Calu3 (cell line): ENCODE measurements at regions not wholly inside any gene's neighbourhood (a gene's known extent, or its start where the extent isn't known, plus 50 kb on each side); places are given as distances from the start of the nearest gene placed in this dataset.

Experiments
- BruUV-seq: library from RNA; stranded (reverse); fragments of 400-500 nt; replicated peaks from 2 replicates; lab custom pipeline; 2021; lab: Mats Ljungman, UMichigan
- CTCF ChIA-PET: fragments of 300-600 bp; sonication (Branson Sonifier 250); formaldehyde crosslinking; loops from one replicate; lab custom pipeline; 2022; ENCODE audit warnings: antibody characterized with exemption; lab: Charles Lee
- DNase-seq: peaks from one replicate; pipeline ENCODE4 v3.0.0; 2022
- H3K27ac Mint-ChIP-seq: one replicate; pipeline ENCODE4 v1.8.0; 2022; ENCODE audit warnings: mixed read lengths; ENCODE audit not compliant: unreplicated experiment
- H3K27me3 Mint-ChIP-seq: one replicate; pipeline ENCODE4 v1.8.0; 2022; ENCODE audit warnings: mixed read lengths; ENCODE audit not compliant: unreplicated experiment
- H3K36me3 Mint-ChIP-seq: one replicate; pipeline ENCODE4 v1.8.0; 2022; ENCODE audit warnings: mild to moderate bottlenecking, moderate library complexity, mixed read lengths; ENCODE audit not compliant: insufficient read depth, unreplicated experiment
- H3K4me1 Mint-ChIP-seq: one replicate; pipeline ENCODE4 v1.8.0; 2022; ENCODE audit warnings: mild to moderate bottlenecking, low read depth, mixed read lengths; ENCODE audit not compliant: unreplicated experiment
- H3K4me3 Mint-ChIP-seq: one replicate; pipeline ENCODE4 v1.8.0; 2022; ENCODE audit warnings: mild to moderate bottlenecking, low read depth, moderate library complexity, mixed read lengths; ENCODE audit not compliant: unreplicated experiment
- H3K9me3 Mint-ChIP-seq: one replicate; pipeline ENCODE4 v1.8.0; 2022; ENCODE audit warnings: low read depth, mixed read lengths; ENCODE audit not compliant: unreplicated experiment
- intact Hi-C: fragments of 100-400 bp; cut with micrococcal nuclease; formaldehyde crosslinking; loops from one replicate; pipeline ENCODE4 v1.10.0; 2022; ENCODE audit not compliant: unreplicated experiment
- TF ChIP-seq, protein P1 (sequence below): fragments of 200-600 bp; IDR thresholded peaks from one replicate; pipeline ENCODE4 v1.8.0; 2022; ENCODE audit warnings: antibody characterized with exemption; ENCODE audit not compliant: unreplicated experiment

- intact Hi-C loops: no loop called here
- CTCF ChIA-PET: no interaction called here
- H3K4me3 Mint-ChIP-seq: no peak overlapping the region
These were observed 102.7 kb upstream of the SPRY4 start for GRCh38 chr5:142427529-142427928.

DNA sequence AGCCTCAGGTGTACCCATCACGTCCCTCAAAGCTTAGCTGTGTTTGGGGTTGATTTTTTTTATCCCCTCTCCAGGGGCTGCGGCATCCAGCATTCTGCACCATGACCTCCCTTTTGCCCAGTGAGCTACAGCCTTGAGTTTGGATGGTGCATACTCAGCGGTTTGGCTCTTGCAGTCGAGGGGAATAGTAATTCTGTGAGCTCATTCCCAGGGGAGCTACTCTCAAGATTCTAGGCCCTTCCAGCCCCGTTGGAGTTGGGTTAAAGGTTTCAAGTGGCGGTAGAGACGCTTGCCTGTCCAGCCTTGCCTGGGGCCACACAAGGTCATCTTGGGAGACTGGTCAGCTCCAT, 102.2 kb upstream of the SPRY4 start:
- H3K36me3 Mint-ChIP-seq: no peaks in the 10 kb centered on the region
- intact Hi-C loops: no loop called here
- DNase-seq: no peak
- CTCF ChIA-PET: no interaction called here
- H3K27ac Mint-ChIP-seq: no peak overlapping the region
- peaks cover under 1% of the 10 kb centered on the region for H3K4me1 Mint-ChIP-seq
- no peak overlapping the region for H3K4me3 Mint-ChIP-seq
- H3K9me3 Mint-ChIP-seq: no peaks in the 10 kb centered on the region
- TF ChIP-seq, protein P1, sequence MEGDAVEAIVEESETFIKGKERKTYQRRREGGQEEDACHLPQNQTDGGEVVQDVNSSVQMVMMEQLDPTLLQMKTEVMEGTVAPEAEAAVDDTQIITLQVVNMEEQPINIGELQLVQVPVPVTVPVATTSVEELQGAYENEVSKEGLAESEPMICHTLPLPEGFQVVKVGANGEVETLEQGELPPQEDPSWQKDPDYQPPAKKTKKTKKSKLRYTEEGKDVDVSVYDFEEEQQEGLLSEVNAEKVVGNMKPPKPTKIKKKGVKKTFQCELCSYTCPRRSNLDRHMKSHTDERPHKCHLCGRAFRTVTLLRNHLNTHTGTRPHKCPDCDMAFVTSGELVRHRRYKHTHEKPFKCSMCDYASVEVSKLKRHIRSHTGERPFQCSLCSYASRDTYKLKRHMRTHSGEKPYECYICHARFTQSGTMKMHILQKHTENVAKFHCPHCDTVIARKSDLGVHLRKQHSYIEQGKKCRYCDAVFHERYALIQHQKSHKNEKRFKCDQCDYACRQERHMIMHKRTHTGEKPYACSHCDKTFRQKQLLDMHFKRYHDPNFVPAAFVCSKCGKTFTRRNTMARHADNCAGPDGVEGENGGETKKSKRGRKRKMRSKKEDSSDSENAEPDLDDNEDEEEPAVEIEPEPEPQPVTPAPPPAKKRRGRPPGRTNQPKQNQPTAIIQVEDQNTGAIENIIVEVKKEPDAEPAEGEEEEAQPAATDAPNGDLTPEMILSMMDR: no peak
- BruUV-seq: no TSS peak
- H3K27me3 Mint-ChIP-seq: no peaks in the 10 kb centered on the region

More at GRCh38 chr5:142427529-142427928, 102.7 kb upstream of the SPRY4 start:
- Mint-ChIP-seq H3K27ac (no peak overlapping the region), H3K27me3 (no peaks in the 10 kb centered on the region), H3K4me1 (peaks cover 6% of the 10 kb centered on the region), H3K9me3 (no peaks in the 10 kb centered on the region), H3K36me3 (no peaks in the 10 kb centered on the region)
- no peak for DNase-seq
- no TSS peak for BruUV-seq
- TF ChIP-seq, protein P1: no peak

DNA sequence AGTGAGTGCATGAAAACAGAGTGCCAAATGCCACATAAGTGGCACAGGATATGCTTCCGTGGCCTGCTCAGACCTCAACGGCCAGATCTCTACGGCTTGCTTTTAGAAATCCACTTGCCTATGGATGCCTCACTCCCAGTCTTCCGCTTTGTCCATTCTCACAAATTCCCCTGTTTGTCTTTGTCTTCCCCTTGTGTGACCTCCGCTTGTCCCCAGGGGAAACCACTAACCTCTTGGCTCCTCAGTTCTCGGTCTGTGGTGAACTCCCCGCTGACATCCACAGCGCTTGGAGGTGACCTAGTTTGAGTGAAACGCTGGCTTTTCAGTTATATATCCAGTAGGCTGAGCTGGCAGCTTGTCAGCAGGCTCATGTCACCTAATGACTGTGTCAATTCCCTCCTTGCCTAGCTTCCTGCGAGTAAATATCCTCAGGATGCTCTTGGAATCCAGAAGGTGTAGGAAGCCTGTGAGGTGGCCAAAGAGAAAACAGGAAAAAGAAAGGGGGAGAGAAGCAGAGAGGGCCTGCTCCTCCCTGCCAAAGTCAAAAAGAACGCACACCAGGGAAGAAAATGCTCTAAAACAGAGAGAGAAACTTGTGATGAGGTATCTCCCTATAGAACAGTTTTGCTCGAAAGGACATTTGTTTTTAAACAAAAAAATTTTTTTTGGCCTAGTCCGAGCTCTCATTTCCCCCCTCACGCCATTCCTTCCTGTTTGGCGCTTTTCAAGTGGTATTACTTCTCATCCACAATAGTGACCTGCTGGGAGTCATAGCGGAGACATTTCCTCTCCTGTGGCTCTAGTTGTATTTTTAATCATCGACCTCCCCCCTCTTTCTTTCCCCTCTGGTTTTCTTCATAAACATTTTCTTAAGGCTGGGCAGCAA, 101.6 kb upstream of the SPRY4 start:
- CTCF ChIA-PET: no interaction called here
- H3K36me3 Mint-ChIP-seq: no peaks in the 10 kb centered on the region
- H3K4me3 Mint-ChIP-seq: no peak overlapping the region
- TF ChIP-seq, protein P1: no peak
- peaks cover 5% of the 10 kb centered on the region for H3K4me1 Mint-ChIP-seq
- no peak overlapping the region for H3K27ac Mint-ChIP-seq
- no peaks in the 10 kb centered on the region for H3K9me3 Mint-ChIP-seq
- DNase-seq: no peak
- H3K27me3 Mint-ChIP-seq: no peaks in the 10 kb centered on the region
- intact Hi-C loops: no loop called here
- no TSS peak for BruUV-seq

DNA sequence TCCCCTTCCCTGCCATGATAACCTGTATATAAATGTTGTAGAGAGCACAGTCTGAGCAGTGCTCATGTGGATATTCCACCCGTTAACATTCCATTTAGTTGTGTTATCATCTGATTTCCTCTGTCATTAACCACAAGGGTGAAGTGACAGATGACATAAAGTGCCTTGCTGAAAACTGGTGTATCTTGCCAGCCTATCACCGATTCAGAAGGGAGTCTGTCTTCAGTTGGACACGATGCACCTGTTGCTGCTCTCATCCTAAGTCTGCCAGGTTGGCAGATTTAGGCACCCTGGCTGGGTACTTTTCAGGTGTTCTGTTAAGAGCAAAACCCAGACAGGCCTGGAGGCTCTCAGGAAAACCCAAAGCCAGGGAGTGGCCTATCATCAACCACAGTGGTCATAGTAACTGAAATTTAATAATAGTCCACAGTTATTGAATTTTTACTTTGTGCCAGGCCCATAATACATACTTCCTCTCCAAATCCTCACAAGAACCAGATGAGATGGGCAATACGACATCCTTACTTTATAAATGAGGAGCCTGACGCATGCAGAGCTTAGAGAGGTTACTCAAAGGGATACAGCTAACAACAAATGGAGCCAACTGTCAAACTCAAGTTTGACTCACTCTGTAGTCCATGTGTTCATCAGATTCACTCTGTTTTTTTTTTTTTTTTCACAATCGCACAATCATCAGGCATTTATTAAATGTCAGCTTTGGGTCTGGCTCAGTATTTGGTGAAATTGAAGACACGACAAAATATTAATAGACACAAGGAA, 100.7 kb upstream of the SPRY4 start:
- intact Hi-C loops: no loop called here
- peaks cover 14% of the 10 kb centered on the region for H3K4me1 Mint-ChIP-seq
- no TSS peak for BruUV-seq
- H3K4me3 Mint-ChIP-seq: no peak overlapping the region
- H3K27ac Mint-ChIP-seq: no peak overlapping the region
- no peak for DNase-seq
- TF ChIP-seq, protein P1: no peak
- no peaks in the 10 kb centered on the region for H3K27me3 Mint-ChIP-seq
- CTCF ChIA-PET: no interaction called here
- H3K36me3 Mint-ChIP-seq: no peaks in the 10 kb centered on the region
- H3K9me3 Mint-ChIP-seq: no peaks in the 10 kb centered on the region
